Tibial artery (tissue), 4 donors: ENCODE measurements at regions not wholly inside any gene's neighbourhood (a gene's known extent, or its start where the extent isn't known, plus 50 kb on each side); places are given as distances from the start of the nearest gene placed in this dataset.
"Not testable (repeated sequence)": the region's sequence is repeated elsewhere in the genome, so short reads cannot be mapped to it uniquely, and the experiment has no call there.

Experiments used
- DNase-seq, 2 donors: peaks; one replicate each; pipeline ENCODE4 v3.0.0-alpha.2; 2019
- H3K27ac ChIP-seq, 2 donors: fragments of 200-600 bp; sonication (generic) in 1 of 2; 1 replicate in 1 of 2; 2 replicates in 1 of 2; pipeline ENCODE4 v1.5.1; 2018 to 2019; ENCODE audit warnings: mild to moderate bottlenecking in 1 of 2
- H3K27me3 ChIP-seq, 2 donors: fragments of 200-600 bp; sonication (generic) in 1 of 2; one replicate each; pipeline versions ENCODE4 v1.5.1 to v1.6.0; 2016 to 2019
- H3K36me3 ChIP-seq, 3 donors: fragments of 200-600 bp; sonication (generic) in 2 of 3; one replicate each; pipeline ENCODE4 v1.5.1; 2016 to 2019; ENCODE audit warnings: mild to moderate bottlenecking in 2 of 3
- H3K4me1 ChIP-seq, 4 donors: fragments of 200-600 bp; sonication (generic) in 2 of 4; 1 replicate in 3 of 4; 2 replicates in 1 of 4; pipeline ENCODE4 v1.5.1; 2016 to 2019
- H3K4me3 ChIP-seq, 2 donors: fragments of 200-600 bp; sonication (generic) in 1 of 2; 1 replicate in 1 of 2; 2 replicates in 1 of 2; pipeline ENCODE4 v1.5.1; 2018 to 2019; ENCODE audit warnings: mild to moderate bottlenecking in 2 of 2
- H3K9me3 ChIP-seq, 3 donors: fragments of 200-600 bp; sonication (generic) in 1 of 3; one replicate each; pipeline ENCODE4 v1.5.1; 2016 to 2019
- CTCF ChIP-seq, 2 experiments: fragments of 200-600 bp in 1 of 2; fragments of 450-650 bp in 1 of 2; IDR thresholded peaks; one replicate each; pipeline ENCODE4 v1.5.1; 2017 to 2019; ENCODE audit warnings: antibody characterized with exemption in 2 of 2, mild to moderate bottlenecking in 1 of 2, moderate library complexity in 1 of 2
- intact Hi-C: fragments of 100-400 bp; cut with DNase I; formaldehyde crosslinking; loops from one replicate; pipeline ENCODE4 v1.15.0; 2023; ENCODE audit warnings: low total_unique reads

- no peak for DNase-seq
- no peak overlapping the region for H3K27ac ChIP-seq
- no peaks in the 10 kb centered on the region for H3K9me3 ChIP-seq
- H3K36me3 ChIP-seq = no peaks in the 10 kb centered on the region
- H3K4me1 ChIP-seq = no peaks in the 10 kb centered on the region
- no peaks in the 10 kb centered on the region for H3K27me3 ChIP-seq
- H3K4me3 ChIP-seq = no peak overlapping the region
- TF ChIP-seq CTCF (IDR thresholded peaks at IDR 0.05) = no peak
- intact Hi-C loops = no loop called here
Measured at GRCh38 chr4:167897116-167897515, 195.2 kb upstream of the ANXA10 start.

DNA sequence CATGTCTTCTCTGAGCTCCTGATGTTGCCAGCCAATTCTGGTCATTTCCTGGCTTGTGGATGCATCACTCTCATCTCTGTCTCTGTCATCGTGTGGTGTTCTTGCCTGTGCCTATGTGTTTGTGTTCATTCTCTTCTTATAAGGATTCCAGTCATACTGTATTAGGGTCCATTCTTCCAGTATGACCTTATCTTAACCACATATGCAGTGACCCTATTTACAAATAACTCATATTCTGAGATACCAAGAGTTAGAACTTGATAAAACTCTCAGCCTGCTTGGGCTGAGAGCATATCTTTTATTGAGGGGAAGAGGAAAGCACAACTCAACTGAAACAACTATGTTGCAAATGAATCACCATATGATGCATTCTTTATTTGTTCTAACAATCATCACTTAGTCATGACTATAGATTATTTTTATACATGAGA lies 189.0 kb upstream of the ANXA10 start:
- Histone ChIP-seq H3K9me3 (no peaks in the 10 kb centered on the region), H3K27me3 (no peaks in the 10 kb centered on the region)
- intact Hi-C loops = no loop called here

GRCh38 chr4:167906851-167907250 lies 185.5 kb upstream of the ANXA10 start:
- Histone ChIP-seq H3K36me3 (no peaks in the 10 kb centered on the region), H3K4me3 (no peak overlapping the region), H3K4me1 (no peaks in the 10 kb centered on the region), H3K9me3 (no peaks in the 10 kb centered on the region), H3K27me3 (no peaks in the 10 kb centered on the region), H3K27ac (no peak overlapping the region)
- intact Hi-C loops = no loop called here
- DNase-seq = no peak
- TF ChIP-seq CTCF (IDR thresholded peaks at IDR 0.05) = no peak

More for the DNA sequence above, 189.0 kb upstream of the ANXA10 start:
- no peak for DNase-seq
- Histone ChIP-seq H3K4me3 (no peak overlapping the region), H3K4me1 (no peaks in the 10 kb centered on the region), H3K36me3 (no peaks in the 10 kb centered on the region), H3K27ac (no peak overlapping the region)
- TF ChIP-seq CTCF (IDR thresholded peaks at IDR 0.05) = no peak

GRCh38 chr4:167908816-167909215 lies 183.5 kb upstream of the ANXA10 start:
- TF ChIP-seq CTCF (IDR thresholded peaks at IDR 0.05) = no peak
- Histone ChIP-seq H3K4me1 (no peaks in the 10 kb centered on the region), H3K36me3 (no peaks in the 10 kb centered on the region), H3K27ac (no peak overlapping the region), H3K9me3 (no peaks in the 10 kb centered on the region), H3K4me3 (no peak overlapping the region), H3K27me3 (no peaks in the 10 kb centered on the region)
- intact Hi-C loops = no loop called here
- no peak for DNase-seq

GRCh38 chr4:167912535-167912934 lies 179.8 kb upstream of the ANXA10 start:
- H3K27me3 ChIP-seq, H3K36me3 ChIP-seq, H3K4me3 ChIP-seq, intact Hi-C loops, DNase-seq, H3K4me1 ChIP-seq, H3K27ac ChIP-seq, H3K9me3 ChIP-seq: not testable (repeated sequence)

GRCh38 chr4:167918077-167918476 lies 174.3 kb upstream of the ANXA10 start:
- Histone ChIP-seq H3K36me3 (no peaks in the 10 kb centered on the region), H3K4me1 (no peaks in the 10 kb centered on the region), H3K27ac (no peak overlapping the region), H3K9me3 (peaks cover 2 to 8% (median 5%) of the 10 kb centered on the region in 3 donors), H3K27me3 (no peaks in the 10 kb centered on the region), H3K4me3 (no peak overlapping the region)
- intact Hi-C loops = no loop called here
- TF ChIP-seq CTCF (IDR thresholded peaks at IDR 0.05) = no peak
- no peak for DNase-seq
